GM21423 (cell line): ENCODE measurements at regions not wholly inside any gene's neighbourhood (a gene's known extent, or its start where the extent isn't known, plus 50 kb on each side); places are given as distances from the start of the nearest gene placed in this dataset.

Source experiments
- ATAC-seq: cut with Tn5 transposase; IDR thresholded peaks from one replicate; pipeline ENCODE4 v1.9.1; 2021; ENCODE audit warnings: mild to moderate bottlenecking, moderate library complexity; ENCODE audit not compliant: unreplicated experiment

- no peak for ATAC-seq
Observed at GRCh38 chr20:61161726-61162390, 90.2 kb upstream of the CDH4 start.

GRCh38 chr20:61162451-61162850 is 89.6 kb upstream of the CDH4 start:
- no peak for ATAC-seq

- no peak for ATAC-seq
Observed at GRCh38 chr20:61163031-61163430, 89.0 kb upstream of the CDH4 start.

- ATAC-seq: no peak
Observed at GRCh38 chr20:61166324-61166723, 85.7 kb upstream of the CDH4 start.

GRCh38 chr20:61168605-61169004 is 83.5 kb upstream of the CDH4 start:
- no peak for ATAC-seq

GRCh38 chr20:61169874-61170273 is 82.2 kb upstream of the CDH4 start:
- ATAC-seq: no peak

GRCh38 chr20:61170496-61171320 is 81.4 kb upstream of the CDH4 start:
- no peak for ATAC-seq

GRCh38 chr20:61173267-61173666 is 78.8 kb upstream of the CDH4 start:
- no peak for ATAC-seq

- no peak for ATAC-seq
Observed at GRCh38 chr20:61173961-61174725, 77.9 kb upstream of the CDH4 start.

GRCh38 chr20:61176874-61177273 is 75.2 kb upstream of the CDH4 start:
- ATAC-seq: no peak

GRCh38 chr20:61178551-61179071 is 73.5 kb upstream of the CDH4 start:
- ATAC-seq: no peak

- ATAC-seq: no peak
Observed at GRCh38 chr20:61184194-61184593, 67.9 kb upstream of the CDH4 start.

- ATAC-seq: no peak
Observed at GRCh38 chr20:61185181-61185580, 66.9 kb upstream of the CDH4 start.

- ATAC-seq: no peak
Observed at GRCh38 chr20:61185841-61186601, 66.0 kb upstream of the CDH4 start.

GRCh38 chr20:61186771-61187472 is 65.1 kb upstream of the CDH4 start:
- no peak for ATAC-seq

- no peak for ATAC-seq
Observed at GRCh38 chr20:61189534-61189933, 62.5 kb upstream of the CDH4 start.

- no peak for ATAC-seq
Observed at GRCh38 chr20:61191096-61191495, 61.0 kb upstream of the CDH4 start.

GRCh38 chr20:61192337-61192950 is 59.6 kb upstream of the CDH4 start:
- ATAC-seq: no peak

GRCh38 chr20:61193164-61193563 is 58.9 kb upstream of the CDH4 start:
- no peak for ATAC-seq
